Nucleus accumbens (tissue), 56 donors: ENCODE measurements at regions not wholly inside any gene's neighbourhood (a gene's known extent, or its start where the extent isn't known, plus 50 kb on each side); places are given as distances from the start of the nearest gene placed in this dataset.
A peak's percentile ranks its signal among the peaks of the same experiment; 100 is the strongest.
"Not testable (repeated sequence)": the region's sequence is repeated elsewhere in the genome, so short reads cannot be mapped to it uniquely, and the experiment has no call there.

ENCODE experiments used
- DNase-seq, 56 donors: peaks; one replicate each; lab custom pipeline; 2025; lab: John Stamatoyannopoulos, UW

DNA sequence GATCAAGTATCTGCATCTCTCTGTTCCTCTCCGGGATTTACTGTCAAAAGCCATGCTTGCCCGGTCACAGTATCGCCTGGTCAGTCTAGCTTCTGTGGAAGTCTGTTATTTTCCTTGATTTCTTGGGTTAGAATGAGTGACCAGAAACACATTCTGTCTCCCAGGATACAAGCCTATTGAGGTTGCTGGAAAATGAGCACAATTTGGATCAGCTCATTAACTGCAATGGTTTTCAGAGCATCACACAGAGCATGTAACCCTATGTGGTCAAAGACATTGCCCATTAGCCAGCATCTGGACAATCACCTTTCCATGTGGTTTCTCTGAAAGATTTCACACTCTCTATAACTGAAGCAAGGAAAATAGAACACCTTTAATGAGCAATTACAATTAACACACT lies 124.2 kb upstream of the FAM98A start:
- no peak for DNase-seq

DNA sequence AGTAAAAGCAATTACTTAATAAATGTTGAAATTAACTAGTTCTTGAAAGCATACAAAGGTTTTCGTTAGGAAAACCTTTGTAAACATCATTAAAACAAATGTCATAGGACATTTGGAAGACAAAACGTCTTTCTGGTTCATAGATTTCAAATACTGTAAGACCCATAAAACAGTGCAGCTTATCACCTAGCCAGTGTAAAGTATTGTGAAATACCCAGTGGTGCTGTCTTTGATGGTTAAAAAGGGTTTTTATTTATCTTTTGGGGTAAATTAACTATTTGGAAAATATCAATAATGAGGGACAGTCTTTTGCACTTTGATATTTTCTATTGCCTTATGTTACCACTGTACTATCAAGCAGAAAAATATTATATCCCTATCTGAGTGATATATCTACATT lies 120.0 kb upstream of the FAM98A start:
- DNase-seq: no peak

DNA sequence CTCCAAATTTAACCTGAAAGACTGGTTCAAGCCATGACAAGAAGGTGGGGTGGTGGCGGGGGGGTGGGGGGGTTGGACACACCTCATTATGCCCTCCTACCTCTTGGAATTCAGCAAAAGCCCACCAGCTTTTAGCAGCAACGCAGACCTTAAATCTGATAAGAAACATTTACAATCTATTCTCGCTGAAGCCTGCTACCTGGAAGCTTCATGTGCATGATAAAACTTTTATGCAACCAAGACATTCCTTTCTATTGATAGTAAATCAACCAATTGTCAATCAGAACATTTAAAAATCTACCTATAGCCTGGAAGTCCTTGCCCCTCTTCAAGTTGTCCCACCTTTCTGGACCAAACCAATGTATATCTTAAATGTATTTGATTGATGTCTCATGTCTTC lies 113.6 kb upstream of the FAM98A start:
- no peak for DNase-seq

DNA sequence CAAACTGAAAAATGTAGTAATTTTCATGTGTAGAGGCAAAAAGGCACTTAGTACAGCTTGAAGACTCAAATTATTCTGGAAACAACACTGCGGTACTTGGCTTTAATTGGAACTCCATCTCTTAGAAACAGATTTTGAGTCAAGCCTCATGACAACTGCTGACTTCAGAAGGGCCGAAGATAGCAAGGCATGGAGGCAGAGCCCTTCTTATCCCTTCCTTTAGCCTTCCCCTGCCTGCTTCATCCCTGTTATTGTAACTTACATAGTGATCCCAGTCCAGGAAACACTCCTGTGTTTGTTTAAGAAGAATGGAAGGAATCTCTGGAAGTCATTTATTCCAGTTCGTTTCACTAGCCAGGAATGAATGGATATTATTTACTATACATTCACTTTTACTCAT lies 110.9 kb upstream of the FAM98A start:
- DNase-seq: no peak

DNA sequence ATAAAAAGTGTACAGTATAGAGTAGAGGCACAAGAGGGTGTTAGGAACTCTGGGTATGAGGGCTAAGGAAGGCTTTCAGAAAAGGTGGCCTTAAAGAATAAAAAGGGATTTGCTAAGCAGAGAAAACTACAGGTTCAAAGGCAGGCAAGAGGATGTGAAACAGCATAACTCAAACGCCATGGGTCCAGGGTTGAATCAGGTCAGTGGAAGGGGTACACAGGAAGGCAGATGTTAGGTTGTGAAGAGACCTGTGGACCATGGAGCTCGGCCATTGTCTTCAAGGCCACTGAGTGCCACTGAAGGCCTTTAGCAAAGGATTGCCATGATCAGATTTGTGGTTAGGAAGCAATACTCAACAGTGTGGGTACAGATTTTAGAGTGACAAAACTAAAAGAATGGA lies 108.2 kb upstream of the FAM98A start:
- no peak for DNase-seq

DNA sequence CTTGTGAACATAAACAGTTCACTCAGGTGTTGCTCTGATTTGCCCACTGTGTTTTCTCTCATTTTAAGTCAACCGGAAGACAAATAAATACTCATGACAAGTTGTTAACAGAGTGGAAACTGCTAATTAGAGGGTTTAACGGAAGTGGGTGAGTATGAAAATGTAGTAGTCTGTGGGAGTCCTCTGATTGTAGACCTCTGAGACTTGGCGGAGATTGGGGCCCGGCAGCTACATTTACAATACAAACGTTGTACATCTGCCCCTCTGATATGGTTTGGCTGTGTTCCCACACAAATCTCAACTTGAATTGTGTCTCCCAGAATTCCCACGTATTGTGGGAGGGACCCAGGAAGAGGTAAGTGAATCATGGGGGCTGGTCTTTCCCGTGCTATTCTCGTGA lies 107.3 kb upstream of the FAM98A start:
- no peak for DNase-seq

DNA sequence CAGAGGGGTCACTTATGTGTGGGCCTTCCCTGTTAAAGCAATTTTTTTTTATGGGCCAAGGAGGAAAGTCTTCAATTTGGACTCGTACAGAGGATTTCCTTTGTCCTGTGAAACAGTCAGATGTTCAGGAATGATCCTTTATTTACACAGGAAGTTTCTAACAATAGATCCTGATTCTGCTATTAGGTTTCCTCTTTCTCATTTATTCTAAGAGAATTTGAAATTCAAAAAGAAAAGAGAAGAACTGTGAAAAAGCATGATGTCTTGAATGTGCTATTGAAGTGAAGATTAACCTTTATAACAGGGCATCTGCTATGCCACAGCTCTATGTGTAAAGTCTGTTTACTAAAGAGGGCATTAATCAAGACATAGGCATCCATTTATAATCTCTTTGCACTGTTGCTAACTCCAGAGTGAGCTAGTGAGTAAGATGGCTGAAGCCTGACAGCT lies 105.3 kb upstream of the FAM98A start:
- no peak for DNase-seq

DNA sequence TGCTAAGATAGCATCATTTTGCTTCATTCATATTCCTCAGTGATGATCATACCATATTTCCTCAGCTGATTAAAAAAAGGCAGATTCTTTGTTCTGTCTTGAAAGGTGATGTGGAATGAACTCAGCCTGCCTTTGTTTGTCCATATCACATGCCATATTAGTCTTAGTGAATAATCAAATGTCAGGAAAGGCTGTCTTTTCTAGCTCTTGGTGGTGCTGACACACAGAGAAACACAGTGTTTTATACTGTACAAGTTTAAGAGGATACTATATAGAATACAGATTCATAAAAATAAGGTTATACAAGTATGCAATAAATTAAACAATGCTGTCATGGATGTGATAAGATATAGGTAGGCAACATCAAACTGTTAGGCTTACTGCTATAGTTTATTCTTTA lies 97.1 kb upstream of the FAM98A start:
- DNase-seq: no peak

DNA sequence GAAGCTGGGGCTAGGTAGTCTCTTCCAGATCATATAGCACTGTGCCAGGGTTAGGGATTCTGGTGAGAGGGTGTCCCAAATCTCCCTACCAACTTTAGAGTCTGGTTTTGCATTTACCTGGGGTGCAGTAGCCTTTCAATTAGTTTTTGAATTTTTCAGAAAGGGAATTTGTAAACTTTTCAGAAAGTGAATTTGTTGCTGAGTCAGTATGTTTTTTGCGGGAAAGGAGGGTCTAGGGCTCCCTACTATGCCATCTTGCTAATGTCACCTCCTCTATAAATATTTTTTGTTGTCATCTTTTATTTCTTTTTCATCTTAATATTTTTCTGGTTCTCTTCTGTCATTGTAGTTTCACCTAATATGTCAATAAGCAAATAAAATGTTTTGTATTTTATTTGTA lies 95.8 kb upstream of the FAM98A start:
- no peak for DNase-seq

DNA sequence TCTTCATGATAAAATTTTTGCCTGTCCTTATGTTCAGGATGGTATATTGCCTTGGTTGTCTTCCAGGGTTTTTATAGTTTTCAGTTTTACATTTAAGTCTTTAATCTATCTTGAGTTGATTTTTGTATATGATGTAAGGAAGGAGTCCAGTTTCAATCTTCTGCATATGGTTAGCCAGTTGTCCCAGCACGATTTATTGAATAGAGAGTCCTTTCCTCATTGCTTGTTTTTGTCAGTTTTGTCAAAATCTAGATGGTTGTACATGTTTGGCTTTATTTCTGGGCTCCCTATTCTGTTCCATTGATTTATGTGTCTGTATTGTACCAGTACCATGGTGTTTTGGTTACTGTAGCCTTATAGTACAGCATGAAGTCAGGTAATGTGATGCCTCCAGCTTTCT lies 91.6 kb upstream of the FAM98A start:
- DNase-seq: not testable (repeated sequence)

DNA sequence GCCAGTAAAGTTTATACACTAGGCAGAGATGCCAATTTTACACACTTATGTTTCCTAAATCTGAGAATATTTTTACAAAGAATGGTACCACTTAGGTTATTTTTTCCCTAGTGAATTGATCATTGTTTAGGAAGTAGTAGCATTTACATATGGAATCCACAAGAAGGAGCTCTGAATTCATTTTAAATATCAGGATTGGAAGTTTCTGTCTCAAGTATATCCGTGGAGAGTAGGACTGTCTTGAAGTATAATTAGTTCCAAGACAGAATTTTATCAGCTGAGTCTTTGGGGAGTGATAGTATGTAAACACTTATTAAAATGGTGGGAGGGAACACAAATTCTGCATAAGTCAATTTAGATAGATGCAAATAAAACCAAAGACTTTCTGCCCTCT lies 82.3 kb upstream of the FAM98A start:
- DNase-seq: no peak

DNA sequence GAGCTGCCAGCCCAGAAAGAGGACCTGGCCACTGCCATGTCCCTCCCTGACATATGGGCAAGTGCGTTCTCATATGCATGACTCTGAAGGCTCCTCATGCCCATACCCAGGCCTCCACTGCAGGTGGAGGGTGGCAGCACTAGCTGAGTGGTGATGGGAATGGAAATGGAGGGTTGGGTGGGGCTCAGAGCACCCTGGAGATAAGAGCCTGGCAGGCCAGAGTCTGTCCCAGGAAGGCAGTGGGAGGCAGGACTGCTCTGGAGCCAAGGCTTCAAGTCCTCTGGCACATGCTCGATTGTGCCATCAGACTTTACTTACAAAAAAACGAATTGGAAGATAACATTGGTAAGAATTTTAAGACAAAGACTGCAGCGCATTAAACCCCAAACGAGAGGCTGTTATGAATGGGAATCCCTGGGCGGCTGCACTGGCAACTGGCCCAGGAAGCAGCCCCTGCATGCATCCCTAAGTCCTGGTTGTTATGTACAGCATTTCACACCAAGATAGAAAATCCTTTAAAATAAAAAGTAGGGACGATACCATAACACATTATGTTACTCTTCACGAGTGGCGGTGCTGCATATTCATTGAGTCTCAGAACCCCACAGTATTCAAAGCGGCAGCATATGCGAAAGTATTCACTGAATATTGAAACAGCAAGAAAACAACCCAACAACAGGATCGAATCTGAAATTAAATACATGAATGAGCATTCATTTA lies 81.7 kb upstream of the FAM98A start:
- DNase-seq: peak in 5 of 56 donors; percentile 2 to 8 (median 4)

DNA sequence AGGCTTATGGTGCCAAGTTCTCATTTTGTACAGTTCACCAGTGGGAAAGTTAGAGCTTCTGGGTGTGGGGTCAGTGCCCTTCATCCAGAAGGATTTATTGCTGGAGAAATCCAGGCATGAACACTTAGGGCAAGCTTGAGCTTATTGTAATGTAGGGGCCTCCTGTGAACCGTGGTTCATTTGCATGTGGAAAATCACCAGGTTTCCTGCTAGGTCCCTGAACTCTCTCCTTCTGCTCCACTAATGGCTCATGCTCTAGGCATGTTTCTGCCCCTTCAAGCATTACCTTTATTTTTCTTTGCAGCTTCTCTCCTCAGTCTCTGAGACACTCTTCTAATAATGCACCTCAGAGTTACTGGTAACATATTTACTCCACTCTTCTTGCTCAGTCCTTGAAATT lies 79.3 kb upstream of the FAM98A start:
- no peak for DNase-seq

DNA sequence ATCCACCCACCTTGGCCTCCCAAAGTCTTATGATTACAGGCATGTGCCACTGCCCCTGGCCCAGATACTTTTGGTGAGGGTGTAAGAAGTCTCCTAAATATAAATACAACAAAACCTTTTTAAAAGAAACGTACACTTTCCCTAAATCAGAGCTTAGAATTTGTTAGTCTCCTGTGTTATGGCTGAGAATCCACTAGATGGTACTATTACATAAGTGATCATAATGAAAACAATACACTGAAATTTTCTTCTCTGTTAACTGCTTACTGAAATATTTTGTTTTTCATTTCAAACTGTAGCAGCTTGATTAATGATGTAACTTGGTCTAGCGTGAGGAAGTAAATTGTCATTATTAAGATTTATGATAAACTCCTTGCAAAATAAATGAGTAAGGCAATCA lies 74.8 kb upstream of the FAM98A start:
- DNase-seq: no peak

DNA sequence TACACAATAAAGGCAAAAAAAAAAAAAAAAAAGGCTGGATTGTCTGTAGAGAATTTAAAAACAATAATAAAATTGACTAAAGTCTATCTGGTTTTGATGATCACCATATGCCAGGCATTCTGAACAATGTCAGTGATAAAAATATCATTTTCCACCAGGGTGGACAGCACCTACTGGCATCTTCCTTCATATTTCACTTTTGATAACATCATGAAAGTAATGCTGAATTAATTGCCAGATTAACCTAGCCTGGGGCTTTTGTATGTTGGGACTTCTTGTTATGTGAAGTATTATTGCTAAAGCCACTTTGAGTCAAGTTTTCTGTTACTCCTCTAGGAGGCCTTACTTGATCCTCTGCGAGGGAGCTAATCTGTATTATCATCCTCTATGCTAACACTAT lies 73.8 kb upstream of the FAM98A start:
- DNase-seq: no peak

DNA sequence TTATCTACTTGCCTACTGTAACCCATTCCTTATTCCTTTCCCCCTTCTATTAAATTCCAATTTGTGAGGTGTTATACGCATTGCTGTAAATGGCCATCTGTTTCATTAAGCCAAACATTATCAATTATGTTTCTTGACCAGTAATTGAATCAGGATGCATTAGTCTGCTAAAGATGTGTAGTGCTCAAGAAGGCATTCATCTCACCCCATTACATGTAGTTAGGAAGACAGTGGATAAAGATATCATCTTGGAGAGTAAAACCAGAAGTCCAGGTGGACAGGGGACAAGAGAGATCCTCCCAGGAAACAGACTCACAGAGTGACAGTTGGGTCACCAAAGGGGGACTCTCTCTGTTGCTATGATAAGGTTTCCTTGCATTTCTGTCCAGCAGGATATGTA lies 73.3 kb upstream of the FAM98A start:
- no peak for DNase-seq

DNA sequence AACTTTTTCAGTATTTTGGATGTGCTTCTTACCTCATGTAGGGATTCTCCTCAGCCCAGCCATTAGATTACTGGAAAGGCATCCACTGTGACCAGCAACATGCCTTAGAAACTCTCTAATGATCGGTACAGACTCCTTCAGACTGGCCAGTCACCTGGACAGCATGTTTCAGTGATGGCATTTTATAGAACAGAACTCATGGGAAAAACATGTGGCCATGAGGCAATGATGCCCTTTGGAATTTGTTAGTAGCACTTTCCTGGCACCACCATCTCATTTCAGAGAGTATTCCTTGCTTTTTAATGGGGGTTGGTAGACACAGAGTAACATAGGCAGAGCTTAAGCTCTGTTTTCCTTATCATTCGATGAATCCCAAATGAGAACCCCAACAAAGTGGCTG lies 72.1 kb upstream of the FAM98A start:
- DNase-seq: no peak

DNA sequence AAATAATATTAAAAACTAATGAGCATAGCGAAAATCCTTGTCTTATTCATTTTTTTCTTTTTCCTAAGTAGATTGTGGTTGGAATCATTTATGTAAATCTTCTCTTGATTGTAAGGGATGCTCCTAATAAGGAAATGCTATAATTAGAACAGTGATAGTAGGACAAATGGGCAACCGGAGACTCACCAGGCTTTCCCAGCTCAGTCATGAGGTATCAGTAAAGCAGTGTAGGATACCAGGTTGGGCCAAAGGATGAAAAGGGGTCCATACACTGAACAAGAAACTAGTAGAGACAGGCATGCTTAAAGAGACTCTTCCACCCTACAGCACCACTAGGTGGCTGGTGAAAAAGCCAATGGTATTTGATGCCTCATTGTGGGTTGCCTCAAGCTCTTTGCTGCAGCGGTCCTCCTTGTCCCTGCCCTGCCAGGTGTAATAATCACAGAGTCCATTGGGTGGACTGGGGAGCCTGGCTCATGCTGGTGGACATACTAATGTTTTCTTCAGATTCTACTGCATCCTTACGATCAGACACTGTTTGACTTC lies 71.4 kb upstream of the FAM98A start:
- no peak for DNase-seq

DNA sequence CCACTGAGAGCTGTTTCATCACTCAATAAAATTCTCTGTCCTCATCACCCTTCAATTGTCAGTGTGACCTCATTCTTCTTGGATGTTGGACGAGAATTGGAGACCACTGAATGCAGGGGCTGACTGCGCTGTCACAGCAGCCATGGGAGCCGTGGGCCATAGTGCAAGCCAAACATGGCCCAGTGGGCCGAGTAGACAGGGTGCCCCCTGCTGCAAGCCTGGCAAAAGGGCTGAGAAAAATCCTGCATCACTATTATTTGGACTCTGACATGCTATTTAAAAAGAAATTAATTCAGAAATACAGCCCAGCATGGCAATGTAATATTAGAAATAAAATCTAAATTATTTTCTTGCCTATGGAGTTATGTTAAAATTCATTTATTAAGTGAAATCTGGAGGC lies 67.8 kb upstream of the FAM98A start:
- DNase-seq: peak in 2 of 56 donors; percentile 3 to 15

DNA sequence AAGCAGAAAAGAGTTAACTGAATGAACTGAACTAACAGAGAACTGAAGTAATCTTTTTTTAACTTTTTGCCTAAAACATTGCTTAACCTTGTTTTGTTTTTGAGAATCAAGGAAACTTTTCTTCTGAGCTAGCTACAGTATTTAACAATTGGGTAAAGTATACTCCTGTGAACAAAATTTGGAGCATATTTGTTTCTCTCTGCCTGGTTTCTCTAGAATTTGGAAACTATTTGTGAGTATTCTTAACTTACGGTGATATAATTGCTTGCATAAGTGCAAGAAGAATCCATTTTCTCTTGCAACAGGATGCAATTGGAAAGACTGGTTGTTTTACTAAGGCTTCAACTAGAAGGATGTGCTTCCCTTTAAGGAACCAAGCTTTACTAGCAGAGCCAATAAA lies 65.9 kb upstream of the FAM98A start:
- no peak for DNase-seq

DNA sequence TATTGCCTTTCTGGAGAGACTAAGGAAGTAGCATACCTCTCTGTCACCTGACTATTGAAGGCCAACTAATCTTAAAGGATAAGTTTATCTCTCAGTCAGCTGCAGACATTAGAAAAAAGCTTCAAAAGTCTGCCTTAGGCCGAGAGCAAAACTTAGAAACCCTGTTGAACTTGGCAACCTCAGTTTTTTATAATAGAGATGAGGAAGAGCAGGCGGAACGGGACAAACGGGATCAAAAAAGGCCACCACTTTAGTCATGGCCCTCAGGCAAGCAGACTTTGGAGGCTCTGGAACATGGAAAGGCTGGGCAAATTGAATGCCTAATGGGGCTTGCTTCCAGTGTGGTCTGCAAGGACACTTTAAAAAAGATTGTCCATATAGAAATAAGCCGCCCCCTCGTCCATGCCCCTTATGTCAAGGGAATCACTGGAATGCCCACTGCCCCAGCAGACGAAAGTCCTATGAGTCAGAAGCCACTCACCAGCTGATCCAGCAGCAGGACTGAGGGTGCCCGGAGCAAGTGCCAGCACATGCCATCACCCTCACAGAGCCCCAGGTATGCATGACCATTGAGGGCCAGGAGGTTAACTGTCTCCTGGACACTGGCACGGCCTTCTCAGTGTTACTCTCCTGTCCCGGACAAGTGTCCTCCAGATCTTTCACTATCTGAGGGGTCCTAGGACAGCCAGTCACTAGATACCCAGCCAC lies 61.5 kb upstream of the FAM98A start:
- no peak for DNase-seq

DNA sequence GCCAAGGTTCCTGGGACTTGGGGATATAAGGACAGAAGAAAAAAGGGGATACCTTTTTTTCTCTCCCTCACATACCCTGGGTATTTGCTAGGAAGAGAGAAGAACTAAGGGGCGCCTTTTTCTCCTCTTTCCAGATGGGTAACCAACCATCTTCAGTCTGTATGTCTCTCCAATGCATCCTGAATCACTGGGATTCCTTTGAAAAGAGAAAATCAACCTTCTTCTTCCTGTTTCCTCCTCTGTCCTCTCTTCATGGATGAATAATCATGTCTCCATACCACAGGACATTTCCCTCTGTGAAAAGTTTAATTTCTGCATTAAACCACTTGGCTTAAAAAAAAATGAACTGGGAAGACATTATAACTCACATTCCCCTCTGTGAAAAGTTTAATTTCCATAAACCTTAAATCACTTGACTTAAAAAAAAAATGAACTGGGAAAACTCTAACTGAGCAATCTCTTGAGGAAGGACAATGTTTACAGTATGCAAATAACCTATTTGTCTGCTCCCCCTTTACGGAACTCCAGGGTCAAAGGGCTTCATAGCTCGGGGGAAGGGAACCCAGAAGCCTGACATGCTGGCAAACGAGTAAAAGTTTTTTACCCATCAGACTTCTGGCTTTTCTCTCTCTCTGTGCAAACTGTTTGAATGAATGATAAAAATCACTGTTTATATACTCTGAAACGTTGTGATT lies 56.7 kb upstream of the FAM98A start:
- DNase-seq: no peak
